ENCODE measurements at regions not wholly inside any gene's neighbourhood (a gene's known extent, or its start where the extent isn't known, plus 50 kb on each side); places are given as distances from the start of the nearest gene placed in this dataset.
"Not testable (repeated sequence)": the region's sequence is repeated elsewhere in the genome, so short reads cannot be mapped to it uniquely, and the experiment has no call there.

GRCh38 chr2:223185638-223186037 lies 133.6 kb downstream of the KCNE4 start (continued):
- TF ChIP-seq RCOR1 (IDR thresholded peaks at IDR 0.05; ENCODE audit: low read length), result no peak

DNA sequence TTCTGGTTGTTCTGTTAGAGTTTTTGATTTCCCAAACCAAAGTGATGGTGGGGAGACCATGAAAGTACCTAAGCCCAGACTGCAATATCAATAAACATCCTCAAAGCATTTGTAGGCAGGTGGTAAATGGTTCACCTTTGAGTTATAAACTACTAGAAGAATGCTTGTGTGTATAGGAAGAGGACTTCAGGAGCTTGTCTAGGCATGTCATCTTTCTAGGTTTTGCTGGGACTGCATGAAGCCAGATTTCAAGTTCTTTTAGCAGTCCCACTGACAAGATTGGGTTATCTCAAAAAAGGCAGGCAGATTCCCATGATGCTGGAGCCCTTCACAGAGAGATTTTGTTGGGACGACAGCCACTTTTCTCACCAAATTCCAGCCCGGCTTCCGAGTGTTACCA lies 135.3 kb downstream of the KCNE4 start:
- ChIA-PET CTCF (interaction anchor here (0.5 to 0.8 kb wide), 2 partner anchors 109 to 216 kb away, joined by 3 read pairs; no protein-coding TSS in a partner anchor), POLR2A (no interaction called here)
- no peaks in the 10 kb centered on the region for H3K9me3 ChIP-seq
- H3K27ac ChIP-seq (ENCODE audit: low read depth in 2 of 2, low read length in 1 of 2), result no peak overlapping the region
- no peaks in the 10 kb centered on the region for H4K20me1 ChIP-seq (ENCODE audit: insufficient read depth)
- 91% methylated on average over 3 of the region's 3 CpGs for WGBS (ENCODE audit: low lambda C conversion rate)
- no peaks in the 10 kb centered on the region for H3K4me1 ChIP-seq (ENCODE audit: control insufficient read depth in 1 of 2, insufficient read depth in 2 of 2, low read depth in 1 of 2, low read length in 1 of 2)
- no peaks in the 10 kb centered on the region for H3K79me2 ChIP-seq (ENCODE audit: insufficient read depth)
- H3K9me2 ChIP-seq, result no peaks in the 10 kb centered on the region; the same call in 1 of the 2 replicates
- H3K27me3 ChIP-seq (ENCODE audit: insufficient read depth), result no peaks in the 10 kb centered on the region
- TF ChIP-seq, protein P1, sequence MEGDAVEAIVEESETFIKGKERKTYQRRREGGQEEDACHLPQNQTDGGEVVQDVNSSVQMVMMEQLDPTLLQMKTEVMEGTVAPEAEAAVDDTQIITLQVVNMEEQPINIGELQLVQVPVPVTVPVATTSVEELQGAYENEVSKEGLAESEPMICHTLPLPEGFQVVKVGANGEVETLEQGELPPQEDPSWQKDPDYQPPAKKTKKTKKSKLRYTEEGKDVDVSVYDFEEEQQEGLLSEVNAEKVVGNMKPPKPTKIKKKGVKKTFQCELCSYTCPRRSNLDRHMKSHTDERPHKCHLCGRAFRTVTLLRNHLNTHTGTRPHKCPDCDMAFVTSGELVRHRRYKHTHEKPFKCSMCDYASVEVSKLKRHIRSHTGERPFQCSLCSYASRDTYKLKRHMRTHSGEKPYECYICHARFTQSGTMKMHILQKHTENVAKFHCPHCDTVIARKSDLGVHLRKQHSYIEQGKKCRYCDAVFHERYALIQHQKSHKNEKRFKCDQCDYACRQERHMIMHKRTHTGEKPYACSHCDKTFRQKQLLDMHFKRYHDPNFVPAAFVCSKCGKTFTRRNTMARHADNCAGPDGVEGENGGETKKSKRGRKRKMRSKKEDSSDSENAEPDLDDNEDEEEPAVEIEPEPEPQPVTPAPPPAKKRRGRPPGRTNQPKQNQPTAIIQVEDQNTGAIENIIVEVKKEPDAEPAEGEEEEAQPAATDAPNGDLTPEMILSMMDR (IDR thresholded peaks at IDR 0.05), result no peak
- TF ChIP-seq JUND (IDR thresholded peaks at IDR 0.05) (no peak), YY1 (IDR thresholded peaks at IDR 0.05; ENCODE audit: low read depth) (no peak), RXRA (IDR thresholded peaks at IDR 0.05; ENCODE audit: borderline replicate concordance, low read depth) (no peak), SIN3A (IDR thresholded peaks at IDR 0.05; ENCODE audit: borderline replicate concordance, low read depth, low read length) (no peak), USF2 (IDR thresholded peaks at IDR 0.05; ENCODE audit: borderline replicate concordance, low read depth, low read length) (no peak), RAD21 (IDR thresholded peaks at IDR 0.05; ENCODE audit: low read length) (no peak), REST (IDR thresholded peaks at IDR 0.05; ENCODE audit: low read depth, low read length) (no peak)
- no peak overlapping the region for H3K4me2 ChIP-seq
- no peak overlapping the region for H3K9ac ChIP-seq
- H3K36me3 ChIP-seq (replicated peaks in 1 of 2; ENCODE audit: control insufficient read depth in 1 of 2, insufficient read depth in 2 of 2, low read length in 1 of 2), result no peaks in the 10 kb centered on the region
- H3K4me3 ChIP-seq (ENCODE audit: low read depth in 2 of 2, low read length in 1 of 2), result no peak overlapping the region
- no peaks in the 10 kb centered on the region for H3F3A ChIP-seq (replicated peaks; ENCODE audit: insufficient read depth)
- no peak overlapping the region for H2AFZ ChIP-seq (ENCODE audit: low read depth)
- no peak for DNase-seq

- CTCF ChIA-PET; H3K4me2 ChIP-seq; H2AFZ ChIP-seq (ENCODE audit: low read depth); H3F3A ChIP-seq (replicated peaks; ENCODE audit: insufficient read depth); H3K4me3 ChIP-seq (ENCODE audit: low read depth in 2 of 2, low read length in 1 of 2); H3K9me3 ChIP-seq; H4K20me1 ChIP-seq (ENCODE audit: insufficient read depth); H3K4me1 ChIP-seq (ENCODE audit: control insufficient read depth in 1 of 2, insufficient read depth in 2 of 2, low read depth in 1 of 2, low read length in 1 of 2); H3K9me2 ChIP-seq; H3K79me2 ChIP-seq (ENCODE audit: insufficient read depth); H3K27ac ChIP-seq (ENCODE audit: low read depth in 2 of 2, low read length in 1 of 2); H3K9ac ChIP-seq; H3K27me3 ChIP-seq (ENCODE audit: insufficient read depth); H3K36me3 ChIP-seq (replicated peaks in 1 of 2; ENCODE audit: control insufficient read depth in 1 of 2, insufficient read depth in 2 of 2, low read length in 1 of 2); POLR2A ChIA-PET; DNase-seq: not testable (repeated sequence)
- WGBS (ENCODE audit: low lambda C conversion rate), result 74% methylated on average over 10 of the region's 10 CpGs
Observed at GRCh38 chr2:223190561-223191206, 138.7 kb downstream of the KCNE4 start.

All from SK-N-SH (cell line).